HG03432 (cell line): ENCODE measurements at regions not wholly inside any gene's neighbourhood (a gene's known extent, or its start where the extent isn't known, plus 50 kb on each side); places are given as distances from the start of the nearest gene placed in this dataset.
"Not testable (repeated sequence)": the region's sequence is repeated elsewhere in the genome, so short reads cannot be mapped to it uniquely, and the experiment has no call there.

Experiments
- ATAC-seq: cut with Tn5 transposase; IDR thresholded peaks from one replicate; pipeline ENCODE4 v1.9.1; 2021; ENCODE audit warnings: mild to moderate bottlenecking, moderate library complexity; ENCODE audit not compliant: unreplicated experiment

GRCh38 chr21:14620152-14620551 is 74.0 kb upstream of the SAMSN1 start:
- peak; percentile 57 for ATAC-seq

- no peak for ATAC-seq
Measured at GRCh38 chr21:14617871-14618270, 71.8 kb upstream of the SAMSN1 start.

- no peak for ATAC-seq
Measured at GRCh38 chr21:14617040-14617393, 70.9 kb upstream of the SAMSN1 start.

- ATAC-seq: no peak
Measured at GRCh38 chr21:14616380-14617039, 70.4 kb upstream of the SAMSN1 start.

GRCh38 chr21:14615359-14615974 is 69.4 kb upstream of the SAMSN1 start:
- no peak for ATAC-seq

GRCh38 chr21:14614287-14614686 is 68.2 kb upstream of the SAMSN1 start:
- ATAC-seq: no peak

- ATAC-seq: no peak
Measured at GRCh38 chr21:14613486-14614224, 67.5 kb upstream of the SAMSN1 start.

- not testable (repeated sequence) for ATAC-seq
Measured at GRCh38 chr21:14610119-14610518, 64.0 kb upstream of the SAMSN1 start.

GRCh38 chr21:14609274-14609673 is 63.2 kb upstream of the SAMSN1 start:
- ATAC-seq: no peak

GRCh38 chr21:14607262-14607661 is 61.1 kb upstream of the SAMSN1 start:
- ATAC-seq: no peak

- peak; percentile 18 for ATAC-seq
Measured at GRCh38 chr21:14603202-14603601, 57.1 kb upstream of the SAMSN1 start.

GRCh38 chr21:14602382-14602958 is 56.4 kb upstream of the SAMSN1 start:
- ATAC-seq: peak; percentile 83

- no peak for ATAC-seq
Measured at GRCh38 chr21:14600569-14601297, 54.6 kb upstream of the SAMSN1 start.

- no peak for ATAC-seq
Measured at GRCh38 chr21:14598065-14598464, 52.0 kb upstream of the SAMSN1 start.
